ENCODE measurements at regions not wholly inside any gene's neighbourhood (a gene's known extent, or its start where the extent isn't known, plus 50 kb on each side); places are given as distances from the start of the nearest gene placed in this dataset.

DNA sequence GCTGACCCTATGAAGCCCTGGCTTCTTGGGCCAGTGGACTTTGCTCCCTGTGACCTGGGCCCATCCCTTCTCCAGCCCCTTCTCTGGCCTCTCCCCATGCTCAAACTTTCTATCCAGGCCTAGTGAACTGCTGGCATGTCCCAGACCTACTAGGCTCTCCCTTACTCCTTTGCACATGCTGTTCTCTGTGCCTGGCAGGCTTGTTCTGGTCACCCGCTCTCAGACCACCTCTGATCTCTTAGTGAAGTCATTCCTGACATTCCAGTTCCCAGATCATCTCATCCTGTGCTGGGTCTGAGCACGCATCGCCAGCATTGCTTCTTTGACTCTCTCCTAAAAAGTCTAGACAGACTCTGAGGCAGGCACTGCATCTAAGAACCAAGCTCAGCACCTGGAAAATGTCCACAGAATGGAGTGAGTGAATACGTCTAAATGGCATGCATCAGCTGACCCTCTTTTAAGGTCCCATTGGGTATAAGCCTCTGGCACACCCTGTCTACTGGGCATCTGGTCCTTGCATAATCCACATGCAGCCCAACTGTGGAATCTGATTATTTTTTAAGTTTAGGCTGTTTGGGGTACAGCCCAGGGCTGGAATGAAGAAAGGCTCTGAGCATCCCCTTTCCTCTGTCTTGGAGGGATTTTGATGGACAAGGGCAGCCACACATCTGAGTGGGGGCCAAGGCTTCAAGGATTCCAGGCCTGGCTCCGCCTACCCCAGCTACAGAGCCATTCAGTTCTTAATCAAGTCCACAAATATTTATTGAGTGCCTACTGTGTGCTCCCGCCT, 130.6 kb upstream of the HAAO start (continued):
- TF ChIP-seq, protein P1, sequence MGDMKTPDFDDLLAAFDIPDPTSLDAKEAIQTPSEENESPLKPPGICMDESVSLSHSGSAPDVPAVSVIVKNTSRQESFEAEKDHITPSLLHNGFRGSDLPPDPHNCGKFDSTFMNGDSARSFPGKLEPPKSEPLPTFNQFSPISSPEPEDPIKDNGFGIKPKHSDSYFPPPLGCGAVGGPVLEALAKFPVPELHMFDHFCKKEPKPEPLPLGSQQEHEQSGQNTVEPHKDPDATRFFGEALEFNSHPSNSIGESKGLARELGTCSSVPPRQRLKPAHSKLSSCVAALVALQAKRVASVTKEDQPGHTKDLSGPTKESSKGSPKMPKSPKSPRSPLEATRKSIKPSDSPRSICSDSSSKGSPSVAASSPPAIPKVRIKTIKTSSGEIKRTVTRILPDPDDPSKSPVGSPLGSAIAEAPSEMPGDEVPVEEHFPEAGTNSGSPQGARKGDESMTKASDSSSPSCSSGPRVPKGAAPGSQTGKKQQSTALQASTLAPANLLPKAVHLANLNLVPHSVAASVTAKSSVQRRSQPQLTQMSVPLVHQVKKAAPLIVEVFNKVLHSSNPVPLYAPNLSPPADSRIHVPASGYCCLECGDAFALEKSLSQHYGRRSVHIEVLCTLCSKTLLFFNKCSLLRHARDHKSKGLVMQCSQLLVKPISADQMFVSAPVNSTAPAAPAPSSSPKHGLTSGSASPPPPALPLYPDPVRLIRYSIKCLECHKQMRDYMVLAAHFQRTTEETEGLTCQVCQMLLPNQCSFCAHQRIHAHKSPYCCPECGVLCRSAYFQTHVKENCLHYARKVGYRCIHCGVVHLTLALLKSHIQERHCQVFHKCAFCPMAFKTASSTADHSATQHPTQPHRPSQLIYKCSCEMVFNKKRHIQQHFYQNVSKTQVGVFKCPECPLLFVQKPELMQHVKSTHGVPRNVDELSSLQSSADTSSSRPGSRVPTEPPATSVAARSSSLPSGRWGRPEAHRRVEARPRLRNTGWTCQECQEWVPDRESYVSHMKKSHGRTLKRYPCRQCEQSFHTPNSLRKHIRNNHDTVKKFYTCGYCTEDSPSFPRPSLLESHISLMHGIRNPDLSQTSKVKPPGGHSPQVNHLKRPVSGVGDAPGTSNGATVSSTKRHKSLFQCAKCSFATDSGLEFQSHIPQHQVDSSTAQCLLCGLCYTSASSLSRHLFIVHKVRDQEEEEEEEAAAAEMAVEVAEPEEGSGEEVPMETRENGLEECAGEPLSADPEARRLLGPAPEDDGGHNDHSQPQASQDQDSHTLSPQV (IDR thresholded peaks at IDR 0.05) = no peak
- TF ChIP-seq RCOR1 (conservative IDR thresholded peaks at IDR 0.05; ENCODE audit: low read depth, low read length) = no peak
- no peak for TF ChIP-seq KDM1A (IDR thresholded peaks at IDR 0.05; ENCODE audit: borderline replicate concordance)
- no peak for TF ChIP-seq RUNX3 (IDR thresholded peaks at IDR 0.05; ENCODE audit: low read length)
- TF ChIP-seq TCF7 (IDR thresholded peaks at IDR 0.05; ENCODE audit: borderline replicate concordance) = no peak

GRCh38 chr2:42922293-42922692, 129.9 kb upstream of the HAAO start:
- H3K27me3 ChIP-seq (replicated peaks in 1 of 2; ENCODE audit: control insufficient read depth in 2 of 2, insufficient read depth in 2 of 2, low read length in 1 of 2) = no peaks in the 10 kb centered on the region
- no peaks in the 10 kb centered on the region; the same call in 1 of the 2 replicates for H3K4me1 ChIP-seq (ENCODE audit: control insufficient read depth, insufficient read depth, low read length)
- no peaks in the 10 kb centered on the region for H3K79me2 ChIP-seq (ENCODE audit: control insufficient read depth, insufficient read depth, low read length)
- no peak for FAIRE-seq
- no peak for ATAC-seq
- ChIA-PET SMC1A (ENCODE audit: uncharacterized antibody, unreplicated experiment) (interaction anchor here (2.0 kb wide), 1 partner anchor 63 kb away, joined by 7 read pairs; no protein-coding TSS in a partner anchor), POLR2A (interaction anchor here (0.6 kb wide), 1 partner anchor 356 kb away, joined by 3 read pairs; no protein-coding TSS in a partner anchor), CTCF (interaction anchor here (0.8 to 1.5 kb wide), 3 partner anchors 11 to 16 kb away, joined by 3 read pairs; no protein-coding TSS in a partner anchor), RAD21 (ENCODE audit: unreplicated experiment) (interaction anchor here (1.7 kb wide), 1 partner anchor 62 kb away, joined by 3 read pairs; no protein-coding TSS in a partner anchor)
- intact Hi-C loops (cut with micrococcal nuclease; ENCODE audit: unreplicated experiment) (no loop called here), in situ Hi-C loops (cut with MboI) (no loop called here)
- no peaks in the 10 kb centered on the region for H3K36me3 ChIP-seq (ENCODE audit: control insufficient read depth in 2 of 2, insufficient read depth in 2 of 2, low read length in 1 of 2)
- TF ChIP-seq CEBPB (IDR thresholded peaks at IDR 0.05; ENCODE audit: borderline replicate concordance in 1 of 2, low read depth in 2 of 2, low read length in 2 of 2) (no peak), IKZF2 (IDR thresholded peaks at IDR 0.05) (no peak), CBFB (IDR thresholded peaks at IDR 0.05; ENCODE audit: low read depth) (no peak), BACH1 (IDR thresholded peaks at IDR 0.05; ENCODE audit: borderline replicate concordance) (no peak), NBN (IDR thresholded peaks at IDR 0.05) (no peak), IKZF1 (conservative IDR thresholded peaks at IDR 0.05) (no peak), ATF7 (IDR thresholded peaks at IDR 0.05; ENCODE audit: low read depth) (no peak), USF2 (IDR thresholded peaks at IDR 0.05; ENCODE audit: borderline replicate concordance, low read depth, low read length) (no peak)
- TF ChIP-seq, protein P2, sequence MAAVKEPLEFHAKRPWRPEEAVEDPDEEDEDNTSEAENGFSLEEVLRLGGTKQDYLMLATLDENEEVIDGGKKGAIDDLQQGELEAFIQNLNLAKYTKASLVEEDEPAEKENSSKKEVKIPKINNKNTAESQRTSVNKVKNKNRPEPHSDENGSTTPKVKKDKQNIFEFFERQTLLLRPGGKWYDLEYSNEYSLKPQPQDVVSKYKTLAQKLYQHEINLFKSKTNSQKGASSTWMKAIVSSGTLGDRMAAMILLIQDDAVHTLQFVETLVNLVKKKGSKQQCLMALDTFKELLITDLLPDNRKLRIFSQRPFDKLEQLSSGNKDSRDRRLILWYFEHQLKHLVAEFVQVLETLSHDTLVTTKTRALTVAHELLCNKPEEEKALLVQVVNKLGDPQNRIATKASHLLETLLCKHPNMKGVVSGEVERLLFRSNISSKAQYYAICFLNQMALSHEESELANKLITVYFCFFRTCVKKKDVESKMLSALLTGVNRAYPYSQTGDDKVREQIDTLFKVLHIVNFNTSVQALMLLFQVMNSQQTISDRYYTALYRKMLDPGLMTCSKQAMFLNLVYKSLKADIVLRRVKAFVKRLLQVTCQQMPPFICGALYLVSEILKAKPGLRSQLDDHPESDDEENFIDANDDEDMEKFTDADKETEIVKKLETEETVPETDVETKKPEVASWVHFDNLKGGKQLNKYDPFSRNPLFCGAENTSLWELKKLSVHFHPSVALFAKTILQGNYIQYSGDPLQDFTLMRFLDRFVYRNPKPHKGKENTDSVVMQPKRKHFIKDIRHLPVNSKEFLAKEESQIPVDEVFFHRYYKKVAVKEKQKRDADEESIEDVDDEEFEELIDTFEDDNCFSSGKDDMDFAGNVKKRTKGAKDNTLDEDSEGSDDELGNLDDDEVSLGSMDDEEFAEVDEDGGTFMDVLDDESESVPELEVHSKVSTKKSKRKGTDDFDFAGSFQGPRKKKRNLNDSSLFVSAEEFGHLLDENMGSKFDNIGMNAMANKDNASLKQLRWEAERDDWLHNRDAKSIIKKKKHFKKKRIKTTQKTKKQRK (IDR thresholded peaks at IDR 0.05; ENCODE audit: low read depth, low read length) = no peak
- no peak overlapping the region for H3K4me2 ChIP-seq (ENCODE audit: control insufficient read depth, insufficient read depth)
- H3K4me3 ChIP-seq = no peak overlapping the region
- no peak overlapping the region for H3K27ac ChIP-seq (ENCODE audit: control insufficient read depth, insufficient read depth)
- H3K9ac ChIP-seq (ENCODE audit: control insufficient read depth, insufficient read depth, low read length) = no peak overlapping the region
- WGBS (ENCODE audit: insufficient coverage, insufficient replicate concordance, low lambda C conversion rate, missing lambda C conversion rate) = 17% methylated on average over 2 of the region's 2 CpGs
- no TSS peak for BruUV-seq (replicated peaks)
- H3K9me3 ChIP-seq (replicated peaks; ENCODE audit: control insufficient read depth, insufficient read depth, low read length) = no peaks in the 10 kb centered on the region
- no peak overlapping the region for H2AFZ ChIP-seq (ENCODE audit: control insufficient read depth, low read depth, low read length)
- no peak for DNase-seq (ENCODE audit: low read depth, low spot score)
- no peaks in the 10 kb centered on the region for H4K20me1 ChIP-seq (ENCODE audit: control insufficient read depth, insufficient read depth)
